Stomach (tissue), 8 donors: ENCODE measurements at regions not wholly inside any gene's neighbourhood (a gene's known extent, or its start where the extent isn't known, plus 50 kb on each side); places are given as distances from the start of the nearest gene placed in this dataset.
"Not testable (repeated sequence)": the region's sequence is repeated elsewhere in the genome, so short reads cannot be mapped to it uniquely, and the experiment has no call there.

Experiments used
- DNase-seq, 2 donors: peaks; one replicate each; pipeline versions ENCODE4 v3.0.0 to v3.0.0-alpha.2; 2013 to 2019
- H3K27ac ChIP-seq, 5 donors: fragments of 200-600 bp in 4 of 5; sonication (generic) in 4 of 5; one replicate each; pipeline ENCODE4 v1.5.1; 2013 to 2019; ENCODE audit warnings: mild to moderate bottlenecking in 1 of 5, moderate library complexity in 1 of 5
- H3K27me3 ChIP-seq, 3 donors: fragments of 200-600 bp; sonication (generic); one replicate each; pipeline ENCODE4 v1.5.1; 2017 to 2019; ENCODE audit warnings: mixed run types in 1 of 3
- H3K36me3 ChIP-seq, 4 donors: fragments of 200-600 bp; sonication (generic); 1 replicate in 3 of 4; 2 replicates in 1 of 4; pipeline ENCODE4 v1.5.1; 2016 to 2019
- H3K4me1 ChIP-seq, 4 donors: fragments of 200-600 bp; sonication (generic); one replicate each; pipeline ENCODE4 v1.5.1; 2016 to 2019
- H3K4me3 ChIP-seq, 4 donors: fragments of 200-600 bp; sonication (generic) in 3 of 4; one replicate each; pipeline ENCODE4 v1.5.1; 2016 to 2019; ENCODE audit warnings: mild to moderate bottlenecking in 1 of 4
- H3K9me3 ChIP-seq, 4 donors: fragments of 200-600 bp; sonication (generic); one replicate each; pipeline ENCODE4 v1.5.1; 2016 to 2019
- EP300 ChIP-seq: sonication (generic); formaldehyde crosslinking; IDR thresholded peaks from one replicate; pipeline ENCODE4 v1.6.1; 2017; ENCODE audit warnings: antibody characterized with exemption
- POLR2A ChIP-seq, 4 donors: fragments of 450-650 bp; IDR thresholded peaks; one replicate each; pipeline ENCODE4 v1.6.1; 2016; ENCODE audit warnings: antibody characterized with exemption in 4 of 4, control low read depth in 2 of 4, mild to moderate bottlenecking in 1 of 4, moderate library complexity in 1 of 4
- POLR2AphosphoS5 ChIP-seq, 3 donors: sonication (generic); formaldehyde crosslinking; IDR thresholded peaks; one replicate each; pipeline ENCODE4 v1.6.1; 2016; ENCODE audit warnings: antibody characterized with exemption in 3 of 3
- WGBS, 5 donors: extraction: QIAGEN DNeasy Blood & Tissue Kit in 3 of 5; methylation state at CpG; one replicate each; pipeline versions ENCODE4 v1.1.5 to v1.1.7; 2013 to 2018; 5-methylcytosine and 5-hydroxymethylcytosine counted together
- intact Hi-C: fragments of 100-400 bp; cut with DNase I; formaldehyde crosslinking; loops from one replicate; pipeline ENCODE4 v1.15.1; 2023; ENCODE audit warnings: low total_unique reads
- TF ChIP-seq, protein P1 (sequence below), 7 experiments: fragments of 450-650 bp in 4 of 7; fragments of 200-600 bp in 3 of 7; sonication (generic) in 3 of 7; IDR thresholded peaks; one replicate each; pipeline ENCODE4 v1.5.1; 2016 to 2019; ENCODE audit warnings: antibody characterized with exemption in 7 of 7, control low read depth in 2 of 7, mild to moderate bottlenecking in 1 of 7
- donor health status: healthy with polysubstance abuse.
- donor health status: Bipolar disorder and iron deficiency.
- donor health status: healthy.

DNA sequence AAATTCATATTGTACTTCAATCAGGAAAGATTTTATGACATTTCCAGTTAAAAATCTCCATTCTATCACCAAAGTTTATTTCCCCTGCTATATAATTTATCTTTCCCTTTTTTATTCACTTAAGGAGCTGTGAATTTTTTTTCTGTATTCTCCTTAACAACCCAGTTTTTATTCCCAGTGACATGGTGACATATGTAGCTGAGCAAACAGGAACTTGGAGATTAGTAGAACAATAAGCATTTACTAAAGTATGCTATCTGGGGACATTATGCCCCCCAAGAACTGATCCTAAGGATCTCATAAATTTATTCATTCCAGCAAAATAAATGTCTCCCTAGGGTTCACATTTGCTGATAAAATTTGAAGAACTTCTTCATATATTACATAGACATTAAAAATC lies 1044.0 kb upstream of the CDH6 start:
- intact Hi-C loops: no loop called here
- no peak for DNase-seq
- TF ChIP-seq POLR2AphosphoS5 (IDR thresholded peaks at IDR 0.05): no peak
- no peak for TF ChIP-seq POLR2A (IDR thresholded peaks at IDR 0.05)
- TF ChIP-seq EP300: no peak
- TF ChIP-seq, protein P1, sequence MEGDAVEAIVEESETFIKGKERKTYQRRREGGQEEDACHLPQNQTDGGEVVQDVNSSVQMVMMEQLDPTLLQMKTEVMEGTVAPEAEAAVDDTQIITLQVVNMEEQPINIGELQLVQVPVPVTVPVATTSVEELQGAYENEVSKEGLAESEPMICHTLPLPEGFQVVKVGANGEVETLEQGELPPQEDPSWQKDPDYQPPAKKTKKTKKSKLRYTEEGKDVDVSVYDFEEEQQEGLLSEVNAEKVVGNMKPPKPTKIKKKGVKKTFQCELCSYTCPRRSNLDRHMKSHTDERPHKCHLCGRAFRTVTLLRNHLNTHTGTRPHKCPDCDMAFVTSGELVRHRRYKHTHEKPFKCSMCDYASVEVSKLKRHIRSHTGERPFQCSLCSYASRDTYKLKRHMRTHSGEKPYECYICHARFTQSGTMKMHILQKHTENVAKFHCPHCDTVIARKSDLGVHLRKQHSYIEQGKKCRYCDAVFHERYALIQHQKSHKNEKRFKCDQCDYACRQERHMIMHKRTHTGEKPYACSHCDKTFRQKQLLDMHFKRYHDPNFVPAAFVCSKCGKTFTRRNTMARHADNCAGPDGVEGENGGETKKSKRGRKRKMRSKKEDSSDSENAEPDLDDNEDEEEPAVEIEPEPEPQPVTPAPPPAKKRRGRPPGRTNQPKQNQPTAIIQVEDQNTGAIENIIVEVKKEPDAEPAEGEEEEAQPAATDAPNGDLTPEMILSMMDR (IDR thresholded peaks at IDR 0.05): no peak
- Histone ChIP-seq H3K27me3 (no peaks in the 10 kb centered on the region), H3K36me3 (no peaks in the 10 kb centered on the region), H3K4me1 (no peaks in the 10 kb centered on the region), H3K9me3 (peaks cover 0 to under 1% (median 0%) of the 10 kb centered on the region in 4 donors), H3K27ac (no peak overlapping the region), H3K4me3 (no peak overlapping the region)

DNA sequence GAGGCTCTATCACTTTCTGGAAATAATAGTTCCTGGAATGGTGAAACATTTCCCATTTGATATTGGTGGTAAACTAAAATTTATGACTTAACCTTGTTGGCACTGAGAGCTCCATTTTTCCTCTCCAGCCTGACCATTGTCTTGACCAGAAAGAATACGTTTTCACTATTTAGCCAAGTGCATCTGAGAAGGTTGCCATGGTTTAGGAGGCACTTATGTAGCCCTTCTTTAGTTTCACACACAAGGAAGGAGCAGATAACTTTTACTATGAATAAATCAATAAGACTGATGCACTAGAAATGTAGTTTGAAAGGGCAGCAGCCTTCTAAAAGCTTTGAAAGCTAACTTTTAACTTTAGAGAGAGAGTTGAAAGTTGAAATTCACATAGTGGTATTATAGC lies 1045.5 kb upstream of the CDH6 start:
- H3K4me3 ChIP-seq: no peak overlapping the region
- no peak for DNase-seq
- TF ChIP-seq POLR2AphosphoS5 (IDR thresholded peaks at IDR 0.05) (no peak), EP300 (no peak), POLR2A (IDR thresholded peaks at IDR 0.05) (no peak)
- TF ChIP-seq, protein P1 (IDR thresholded peaks at IDR 0.05): no peak
- intact Hi-C loops: no loop called here
- WGBS, 5 donors: 19 to 41% (median 35%) methylated on average over 1 of the region's 1 CpG
- H3K4me1 ChIP-seq: no peaks in the 10 kb centered on the region
- H3K9me3 ChIP-seq: peaks cover 0 to 8% (median 2%) of the 10 kb centered on the region in 4 donors
- no peak overlapping the region for H3K27ac ChIP-seq
- H3K36me3 ChIP-seq: no peaks in the 10 kb centered on the region
- no peaks in the 10 kb centered on the region for H3K27me3 ChIP-seq

DNA sequence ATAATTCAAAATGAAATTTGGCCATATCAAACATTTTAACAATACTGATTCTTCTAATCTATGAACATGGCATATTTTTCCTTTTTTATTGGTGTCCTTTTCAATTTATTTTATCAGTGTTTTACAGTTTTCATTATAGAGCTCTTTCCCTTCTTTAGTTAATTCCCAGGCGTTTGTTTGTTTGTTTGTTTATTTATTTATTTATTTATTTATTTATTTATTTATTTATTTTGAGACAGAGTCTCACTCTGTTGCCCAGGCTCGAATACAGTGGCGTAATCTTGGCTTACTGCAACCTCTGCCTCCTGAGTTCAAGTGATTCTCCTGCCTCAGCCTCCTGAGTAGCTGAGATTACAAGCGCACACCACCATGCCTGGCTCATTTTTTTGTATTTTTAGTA lies 1049.4 kb upstream of the CDH6 start:
- H3K27ac ChIP-seq, H3K4me1 ChIP-seq, H3K4me3 ChIP-seq, DNase-seq, intact Hi-C loops, H3K36me3 ChIP-seq, H3K27me3 ChIP-seq: not testable (repeated sequence)
- peaks cover 0 to 22% (median 12%) of the 10 kb centered on the region in 4 donors for H3K9me3 ChIP-seq
- WGBS, 5 donors: 63 to 71% (median 68%) methylated on average over 4 of the region's 4 CpGs

DNA sequence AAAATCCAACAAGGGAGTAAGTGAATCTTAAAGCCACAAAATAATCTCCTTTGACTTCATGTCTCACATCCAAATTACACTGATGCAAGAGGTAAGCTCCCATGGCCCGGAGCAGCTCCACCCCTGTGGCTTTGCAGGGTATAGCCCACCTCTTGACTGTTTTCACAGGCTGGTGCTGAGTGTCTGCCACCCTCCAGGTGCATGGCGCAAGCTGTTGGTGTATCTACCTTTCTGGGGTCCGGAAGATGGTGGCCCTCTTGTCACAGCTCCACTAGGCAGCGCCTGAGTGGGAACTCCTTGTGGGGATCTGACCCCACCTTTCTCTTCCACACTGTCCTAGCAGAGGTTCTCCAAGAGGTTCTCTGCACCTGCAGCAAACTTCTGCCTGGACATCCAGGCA lies 1051.1 kb upstream of the CDH6 start:
- 59 to 89% (median 75%) methylated on average over 3 to 4 of the region's 4 CpGs for WGBS, 5 donors
- intact Hi-C loops: no loop called here
- Histone ChIP-seq H3K4me3 (no peak overlapping the region), H3K27ac (no peak overlapping the region), H3K9me3 (peaks cover 0 to 22% (median 12%) of the 10 kb centered on the region in 4 donors), H3K27me3 (no peaks in the 10 kb centered on the region), H3K36me3 (no peaks in the 10 kb centered on the region), H3K4me1 (no peaks in the 10 kb centered on the region)
- TF ChIP-seq EP300: no peak
- TF ChIP-seq, protein P1 (IDR thresholded peaks at IDR 0.05): no peak
- no peak for TF ChIP-seq POLR2AphosphoS5 (IDR thresholded peaks at IDR 0.05)
- TF ChIP-seq POLR2A (IDR thresholded peaks at IDR 0.05): no peak
- no peak for DNase-seq

DNA sequence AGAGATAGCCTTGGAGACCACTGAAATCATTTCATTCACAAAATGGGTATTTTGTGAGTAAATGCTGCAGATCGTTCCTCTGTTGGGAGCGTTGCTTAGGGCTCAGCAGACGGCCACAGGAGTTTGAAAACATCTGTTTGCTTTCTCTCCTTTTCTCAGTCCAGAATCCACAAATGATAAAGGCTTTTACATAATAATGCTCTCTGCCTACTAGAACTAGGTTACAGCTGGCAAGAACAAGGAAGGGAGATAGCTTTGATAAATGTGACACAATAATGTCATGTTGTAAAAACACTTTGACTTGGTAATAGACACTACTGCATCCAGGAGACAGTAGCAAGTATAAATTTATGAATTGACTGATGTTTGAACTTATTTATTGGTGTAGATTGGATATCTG lies 1072.4 kb upstream of the CDH6 start:
- no peak overlapping the region for H3K4me3 ChIP-seq
- H3K36me3 ChIP-seq: no peaks in the 10 kb centered on the region
- intact Hi-C loops: no loop called here
- H3K27me3 ChIP-seq: no peaks in the 10 kb centered on the region
- TF ChIP-seq POLR2A (IDR thresholded peaks at IDR 0.05) (no peak), POLR2AphosphoS5 (IDR thresholded peaks at IDR 0.05) (no peak), EP300 (no peak)
- TF ChIP-seq, protein P1 (IDR thresholded peaks at IDR 0.05): no peak
- 37 to 61% (median 45%) methylated on average over 3 of the region's 3 CpGs for WGBS, 5 donors
- no peak overlapping the region for H3K27ac ChIP-seq
- H3K9me3 ChIP-seq: no peaks in the 10 kb centered on the region
- H3K4me1 ChIP-seq: no peaks in the 10 kb centered on the region
- no peak for DNase-seq
